Inflammatory macrophage (primary cell): ENCODE measurements at regions not wholly inside any gene's neighbourhood (a gene's known extent, or its start where the extent isn't known, plus 50 kb on each side); places are given as distances from the start of the nearest gene placed in this dataset.
"Not testable (repeated sequence)": the region's sequence is repeated elsewhere in the genome, so short reads cannot be mapped to it uniquely, and the experiment has no call there.

ENCODE experiments used
- DNase-seq, 2 donors: peaks; one replicate each; pipeline ENCODE4 v3.0.0-alpha.2; 2020 to 2022

DNA sequence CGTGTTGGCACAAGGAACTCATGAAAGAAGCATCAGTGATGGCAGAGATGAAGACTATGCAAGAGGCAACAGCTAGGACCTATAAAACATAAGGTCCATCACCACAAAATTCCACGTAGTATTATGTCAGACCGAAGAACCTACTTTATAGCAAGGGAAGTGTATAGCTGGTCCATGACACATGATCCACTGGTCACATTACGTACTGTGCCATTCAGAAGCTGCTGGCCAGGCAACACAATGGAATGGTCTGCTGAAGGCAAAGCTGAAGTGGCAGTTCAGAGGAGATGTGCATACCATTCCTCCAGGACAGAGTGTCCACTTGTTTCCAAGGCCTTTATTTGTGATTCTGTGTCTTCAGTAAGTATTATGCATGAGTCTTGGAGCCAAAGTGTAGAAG is 215.5 kb upstream of the UGT8 start:
- DNase-seq = no peak

DNA sequence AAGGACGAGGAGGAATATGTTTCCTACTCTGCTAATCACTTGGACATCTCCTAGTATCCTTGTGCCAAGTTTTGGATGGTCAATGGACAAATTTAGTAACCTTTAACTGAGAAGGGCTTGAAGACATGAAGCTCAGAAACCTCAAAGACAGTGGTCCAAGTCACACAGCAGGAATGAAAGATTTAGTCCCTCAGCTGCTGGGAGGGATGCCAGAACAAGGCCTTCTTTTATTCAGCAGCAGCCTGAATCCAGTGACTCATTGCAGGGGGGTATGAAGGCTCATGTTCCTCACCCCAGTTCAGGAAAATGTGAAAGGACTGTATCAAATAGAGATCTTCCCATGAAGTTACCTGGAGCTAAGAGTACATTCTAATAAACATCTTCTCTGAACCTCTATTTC is 214.9 kb upstream of the UGT8 start:
- no peak for DNase-seq

DNA sequence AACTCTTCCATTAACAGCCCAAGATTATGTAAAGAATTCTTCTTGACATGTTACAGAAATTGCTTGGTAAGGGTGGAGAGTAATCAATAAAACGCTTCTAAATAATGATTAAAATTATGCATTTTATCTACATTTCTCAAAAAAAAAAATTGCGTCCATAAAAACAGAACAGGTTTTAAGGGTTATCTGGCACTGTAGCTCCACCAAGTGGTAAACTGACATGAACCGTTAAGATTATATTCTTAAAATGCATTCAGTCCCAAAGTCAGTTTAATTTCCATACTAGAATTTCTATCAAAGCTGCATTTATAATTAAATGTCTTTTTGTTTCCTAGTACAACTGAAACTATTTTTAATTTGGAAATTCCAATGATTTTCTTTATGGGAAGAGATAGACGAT is 214.0 kb upstream of the UGT8 start:
- no peak for DNase-seq

DNA sequence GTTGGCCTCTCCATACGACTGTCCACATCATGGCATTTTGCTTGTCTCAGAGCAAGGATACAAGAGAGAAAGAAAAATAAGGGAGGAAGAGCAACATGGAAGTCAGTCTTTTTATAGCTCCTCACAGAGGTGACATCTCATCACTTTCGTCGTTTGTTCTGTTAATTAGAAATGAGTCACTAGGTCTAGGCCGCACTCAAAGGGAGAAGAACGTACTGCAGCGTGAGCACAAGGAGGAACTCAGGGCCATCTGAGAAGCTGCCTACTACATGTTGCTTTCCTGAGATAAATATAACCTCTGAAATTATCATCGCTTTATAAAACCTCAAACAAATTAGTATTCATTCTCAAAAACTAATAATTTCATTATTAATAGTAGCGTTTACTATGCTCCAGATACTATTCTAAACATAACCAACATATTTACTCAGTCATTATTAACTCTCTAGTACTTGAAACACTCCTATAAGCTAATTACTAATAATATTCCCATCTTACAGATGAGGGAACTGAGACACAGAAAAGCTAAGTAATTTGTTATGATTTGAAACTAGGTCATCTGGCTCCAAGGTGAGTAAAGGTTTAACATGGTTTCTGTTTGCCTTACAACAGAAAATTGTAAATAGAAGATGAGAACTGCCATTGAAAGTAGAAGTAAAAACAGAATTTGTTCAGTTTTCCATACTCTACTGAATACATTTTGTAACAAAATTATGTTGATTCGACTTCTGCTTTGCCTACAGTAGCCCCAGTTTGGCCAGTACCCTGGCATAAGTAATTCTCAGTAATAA is 213.2 kb upstream of the UGT8 start:
- DNase-seq = no peak

GRCh38 chr4:114386637-114387233 is 211.9 kb upstream of the UGT8 start:
- no peak for DNase-seq

GRCh38 chr4:114389070-114389685 is 209.4 kb upstream of the UGT8 start:
- no peak for DNase-seq

- DNase-seq = no peak
These were observed 205.1 kb upstream of the UGT8 start for GRCh38 chr4:114393295-114394038.

GRCh38 chr4:114396808-114397207 is 201.8 kb upstream of the UGT8 start:
- no peak for DNase-seq

- no peak for DNase-seq
These were observed 200.2 kb upstream of the UGT8 start for GRCh38 chr4:114398410-114398809.

- no peak for DNase-seq
These were observed 199.5 kb upstream of the UGT8 start for GRCh38 chr4:114399105-114399504.

DNA sequence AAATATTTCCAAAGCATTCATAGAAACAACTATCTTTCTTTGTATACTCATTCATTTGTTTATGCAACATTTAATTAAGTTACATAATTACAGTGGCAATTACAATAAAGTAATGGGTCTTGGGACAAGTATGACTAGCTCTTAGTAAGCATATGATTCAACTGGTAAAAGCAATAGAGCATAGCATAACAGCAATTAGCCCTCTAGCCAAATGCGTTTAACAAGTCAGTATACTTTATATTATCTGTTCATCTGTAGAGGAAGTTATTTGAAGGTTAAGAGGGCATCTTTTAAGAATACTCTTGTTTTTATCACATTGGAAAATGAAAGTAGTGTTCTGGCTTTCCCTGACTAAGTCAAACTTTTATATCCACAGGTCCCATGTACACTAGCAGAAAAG is 198.1 kb upstream of the UGT8 start:
- no peak for DNase-seq

GRCh38 chr4:114401483-114401882 is 197.1 kb upstream of the UGT8 start:
- no peak for DNase-seq

DNA sequence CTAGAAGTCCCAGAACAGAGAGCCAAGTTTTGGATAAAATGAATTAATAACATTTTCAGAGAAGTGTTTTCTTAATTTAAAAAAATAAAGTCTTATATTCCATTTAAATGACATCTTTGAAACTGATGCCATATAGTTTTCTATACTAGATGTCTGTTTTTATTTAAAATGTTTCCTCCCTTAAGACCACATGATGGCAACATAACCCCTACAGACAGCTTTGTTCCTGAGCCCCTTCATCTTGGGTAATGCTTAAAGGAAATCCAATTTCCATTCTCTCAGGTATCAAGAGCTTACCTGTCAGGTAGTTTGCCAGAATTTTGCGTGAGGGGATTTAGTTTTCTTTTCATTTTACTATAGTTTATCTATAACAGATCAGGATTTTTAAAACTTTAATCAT is 181.4 kb upstream of the UGT8 start:
- no peak for DNase-seq

DNA sequence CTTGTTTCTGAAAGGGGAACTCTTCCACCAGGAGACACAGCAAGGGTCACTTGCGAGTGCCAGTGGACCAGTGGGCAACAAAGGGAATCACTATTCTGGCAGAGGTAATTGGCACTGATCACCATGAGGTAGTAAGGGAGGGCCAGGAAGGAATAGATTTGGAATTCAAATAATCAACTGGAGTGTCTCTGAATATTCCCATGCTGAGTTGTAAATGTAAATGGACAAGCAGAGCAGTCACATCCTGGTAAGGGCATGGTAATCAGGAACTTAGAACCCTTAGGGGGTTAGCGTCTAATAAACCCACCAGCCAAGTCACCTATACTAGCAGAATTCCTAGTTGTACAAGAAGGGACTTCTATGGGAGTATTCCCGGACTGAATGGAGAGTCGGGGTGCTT is 178.5 kb upstream of the UGT8 start:
- no peak for DNase-seq

GRCh38 chr4:114423582-114423981 is 175.0 kb upstream of the UGT8 start:
- DNase-seq = no peak

DNA sequence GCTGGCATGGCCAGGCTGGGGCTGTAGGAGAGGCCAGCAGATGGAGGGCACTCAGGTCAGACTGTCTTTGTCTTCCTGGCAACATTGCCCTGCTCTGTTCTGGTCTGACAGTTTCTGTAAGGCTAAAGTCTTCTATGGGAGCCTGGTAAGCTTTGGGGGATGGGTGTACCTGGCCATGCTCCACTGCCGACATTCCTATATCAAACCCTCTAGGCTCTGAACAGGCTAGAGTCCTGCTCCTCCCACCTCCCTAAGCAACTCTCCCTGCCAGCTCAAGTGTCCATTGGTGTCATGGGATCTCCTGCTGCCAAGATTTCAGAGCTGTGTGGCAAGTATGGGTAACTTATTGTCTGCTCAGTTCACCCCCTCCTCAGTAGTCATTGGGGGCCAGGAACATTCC is 163.5 kb upstream of the UGT8 start:
- no peak for DNase-seq

- no peak for DNase-seq
These were observed 155.8 kb upstream of the UGT8 start for GRCh38 chr4:114442856-114443255.

DNA sequence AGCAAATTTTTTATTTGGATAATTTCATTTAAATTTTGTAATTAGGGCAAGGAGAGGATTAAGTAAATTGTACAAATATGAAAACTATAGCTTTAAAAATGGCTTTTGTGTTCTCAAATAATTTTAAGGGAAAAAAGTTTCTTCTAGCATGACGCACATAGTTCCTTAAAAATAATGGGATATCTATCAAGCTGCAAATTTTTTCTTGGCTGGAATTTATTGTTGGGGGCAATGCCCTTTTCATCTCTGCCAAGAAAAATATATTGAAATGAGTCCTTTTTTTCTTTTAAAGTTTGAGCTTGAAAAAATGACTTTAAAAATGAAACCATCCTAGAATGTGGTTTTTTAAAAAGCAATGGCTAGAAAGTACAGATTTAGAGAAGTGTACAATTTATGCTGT is 154.4 kb upstream of the UGT8 start:
- DNase-seq = no peak

GRCh38 chr4:114447963-114448516 is 150.6 kb upstream of the UGT8 start:
- DNase-seq = not testable (repeated sequence)

DNA sequence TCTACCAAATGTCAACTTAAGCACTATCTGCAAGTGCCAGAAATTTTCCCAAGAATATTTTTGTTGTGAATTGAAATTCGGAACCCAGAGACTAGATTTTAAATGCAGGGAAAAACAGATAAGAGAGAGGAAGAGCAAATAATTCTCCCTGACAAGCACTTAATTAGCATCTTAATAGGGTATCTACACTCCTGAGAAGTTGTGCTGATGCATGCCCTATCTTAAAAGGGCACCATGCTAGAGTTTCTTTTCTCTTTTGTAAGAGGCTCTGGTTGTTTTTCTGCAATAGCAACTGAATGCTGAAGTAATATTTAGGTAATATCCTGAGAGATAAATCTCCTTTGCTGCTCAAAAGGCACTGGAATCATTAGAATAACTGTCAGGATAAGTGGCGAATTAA is 139.9 kb upstream of the UGT8 start:
- no peak for DNase-seq

GRCh38 chr4:114464726-114465272 is 133.8 kb upstream of the UGT8 start:
- no peak for DNase-seq

- DNase-seq = no peak
These were observed 132.8 kb upstream of the UGT8 start for GRCh38 chr4:114465766-114466165.

- DNase-seq = no peak
These were observed 132.3 kb upstream of the UGT8 start for GRCh38 chr4:114466299-114466698.
